ENCODE measurements at regions not wholly inside any gene's neighbourhood (a gene's known extent, or its start where the extent isn't known, plus 50 kb on each side); places are given as distances from the start of the nearest gene placed in this dataset.

GRCh38 chr2:53150146-53150545 lies 617.5 kb upstream of the CHAC2 start:
- Histone ChIP-seq H3K4me1 (no peaks in the 10 kb centered on the region), H3K9me3 (no peaks in the 10 kb centered on the region), H3K27ac (no peak overlapping the region), H3K36me3 (no peaks in the 10 kb centered on the region), H3K27me3 (no peaks in the 10 kb centered on the region), H3K4me3 (no peak overlapping the region)
- no peak for DNase-seq
- ATAC-seq: no peak
- TF ChIP-seq, protein P1, sequence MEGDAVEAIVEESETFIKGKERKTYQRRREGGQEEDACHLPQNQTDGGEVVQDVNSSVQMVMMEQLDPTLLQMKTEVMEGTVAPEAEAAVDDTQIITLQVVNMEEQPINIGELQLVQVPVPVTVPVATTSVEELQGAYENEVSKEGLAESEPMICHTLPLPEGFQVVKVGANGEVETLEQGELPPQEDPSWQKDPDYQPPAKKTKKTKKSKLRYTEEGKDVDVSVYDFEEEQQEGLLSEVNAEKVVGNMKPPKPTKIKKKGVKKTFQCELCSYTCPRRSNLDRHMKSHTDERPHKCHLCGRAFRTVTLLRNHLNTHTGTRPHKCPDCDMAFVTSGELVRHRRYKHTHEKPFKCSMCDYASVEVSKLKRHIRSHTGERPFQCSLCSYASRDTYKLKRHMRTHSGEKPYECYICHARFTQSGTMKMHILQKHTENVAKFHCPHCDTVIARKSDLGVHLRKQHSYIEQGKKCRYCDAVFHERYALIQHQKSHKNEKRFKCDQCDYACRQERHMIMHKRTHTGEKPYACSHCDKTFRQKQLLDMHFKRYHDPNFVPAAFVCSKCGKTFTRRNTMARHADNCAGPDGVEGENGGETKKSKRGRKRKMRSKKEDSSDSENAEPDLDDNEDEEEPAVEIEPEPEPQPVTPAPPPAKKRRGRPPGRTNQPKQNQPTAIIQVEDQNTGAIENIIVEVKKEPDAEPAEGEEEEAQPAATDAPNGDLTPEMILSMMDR (IDR thresholded peaks at IDR 0.05): no peak
- intact Hi-C loops (cut with DNase I): no loop called here

GRCh38 chr2:53148221-53148620 lies 619.4 kb upstream of the CHAC2 start:
- no peak for DNase-seq
- no peak for ATAC-seq
- Histone ChIP-seq H3K36me3 (no peaks in the 10 kb centered on the region), H3K9me3 (no peaks in the 10 kb centered on the region), H3K4me1 (no peaks in the 10 kb centered on the region), H3K27me3 (no peaks in the 10 kb centered on the region), H3K27ac (no peak overlapping the region), H3K4me3 (no peak overlapping the region)
- TF ChIP-seq, protein P1 (IDR thresholded peaks at IDR 0.05): no peak
- intact Hi-C loops (cut with DNase I): no loop called here

GRCh38 chr2:53131416-53131815 lies 636.2 kb upstream of the CHAC2 start:
- Histone ChIP-seq H3K4me3 (no peak overlapping the region), H3K36me3 (no peaks in the 10 kb centered on the region), H3K27me3 (no peaks in the 10 kb centered on the region), H3K9me3 (no peaks in the 10 kb centered on the region), H3K27ac (no peak overlapping the region), H3K4me1 (no peaks in the 10 kb centered on the region)
- ATAC-seq (no peak), DNase-seq (no peak)
- intact Hi-C loops (cut with DNase I): no loop called here
- TF ChIP-seq, protein P1 (IDR thresholded peaks at IDR 0.05): no peak

DNA sequence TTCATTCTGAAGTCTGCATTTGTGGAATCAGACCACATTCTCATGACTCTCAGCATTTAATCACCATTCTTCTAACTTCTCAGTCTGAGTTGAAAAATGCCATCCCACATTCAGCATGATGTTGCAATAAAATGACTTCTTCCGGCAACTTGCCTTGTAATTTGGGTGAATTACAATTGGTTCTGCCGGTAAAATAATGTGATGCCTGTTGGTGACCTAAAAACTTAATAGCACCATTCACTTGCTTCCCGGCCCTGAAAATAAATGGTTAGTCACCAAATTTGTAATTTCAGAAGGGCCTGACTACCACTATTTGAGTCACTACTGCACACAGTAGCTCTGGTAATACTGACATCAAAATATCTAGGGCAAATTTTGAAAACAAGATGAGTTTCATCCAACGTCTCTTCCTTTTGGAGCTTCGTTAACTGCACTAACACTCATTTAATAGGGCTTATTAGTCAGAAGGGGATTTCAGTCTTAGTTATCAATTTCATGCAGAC lies 637.1 kb upstream of the CHAC2 start:
- Histone ChIP-seq H3K9me3 (no peaks in the 10 kb centered on the region), H3K4me1 (no peaks in the 10 kb centered on the region), H3K27ac (no peak overlapping the region), H3K27me3 (no peaks in the 10 kb centered on the region), H3K4me3 (no peak overlapping the region), H3K36me3 (no peaks in the 10 kb centered on the region)
- DNase-seq: no peak
- no peak for ATAC-seq
- TF ChIP-seq, protein P1 (IDR thresholded peaks at IDR 0.05): no peak
- intact Hi-C loops (cut with DNase I): no loop called here

GRCh38 chr2:53129851-53130250 lies 637.8 kb upstream of the CHAC2 start:
- ATAC-seq (peak; percentile 40), DNase-seq (no peak)
- no peaks in the 10 kb centered on the region for H3K36me3 ChIP-seq
- H3K27me3 ChIP-seq: no peaks in the 10 kb centered on the region
- no peaks in the 10 kb centered on the region for H3K9me3 ChIP-seq
- H3K27ac ChIP-seq: no peak overlapping the region
- intact Hi-C loops (cut with DNase I): no loop called here
- no peaks in the 10 kb centered on the region for H3K4me1 ChIP-seq
- TF ChIP-seq, protein P1 (IDR thresholded peaks at IDR 0.05): no peak
- H3K4me3 ChIP-seq: no peak overlapping the region
